KMS-11 (cell line): ENCODE measurements at regions not wholly inside any gene's neighbourhood (a gene's known extent, or its start where the extent isn't known, plus 50 kb on each side); places are given as distances from the start of the nearest gene placed in this dataset.

ENCODE experiments used
- H2AFZ ChIP-seq: fragments of 200-600 bp; sonication (generic); 2 replicates; pipeline ENCODE4 v1.6.1; 2016; ENCODE audit warnings: antibody characterized with exemption, mixed run types, low read depth
- H3K27ac ChIP-seq: fragments of 200-600 bp; sonication (generic); 2 replicates; pipeline ENCODE4 v1.6.1; 2016; ENCODE audit warnings: mild to moderate bottlenecking, mixed run types
- H3K27me3 ChIP-seq: fragments of 200-600 bp; sonication (generic); 2 replicates; pipeline ENCODE4 v1.6.1; 2017; ENCODE audit warnings: mild to moderate bottlenecking, low read depth, mixed run types, moderate library complexity; ENCODE audit not compliant: insufficient read depth
- H3K36me3 ChIP-seq: fragments of 200-600 bp; sonication (generic); 2 replicates; pipeline ENCODE4 v1.6.1; 2017; ENCODE audit warnings: mild to moderate bottlenecking, mixed run types; ENCODE audit not compliant: insufficient read depth
- H3K4me1 ChIP-seq: fragments of 200-600 bp; sonication (generic); 2 replicates; pipeline ENCODE4 v1.6.1; 2016; ENCODE audit warnings: mild to moderate bottlenecking, low read depth, mixed run types; ENCODE audit not compliant: poor library complexity, severe bottlenecking
- H3K4me2 ChIP-seq: fragments of 200-600 bp; sonication (generic); 2 replicates; pipeline ENCODE4 v1.7.0; 2016; ENCODE audit warnings: mild to moderate bottlenecking, mixed run types
- H3K4me3 ChIP-seq: fragments of 200-600 bp; sonication (generic); IDR thresholded peaks from 2 replicates; pipeline ENCODE4 v1.6.1; 2017; ENCODE audit warnings: low read depth, low read length, mixed read lengths; ENCODE audit not compliant: insufficient read depth
- H3K79me2 ChIP-seq: fragments of 200-600 bp; sonication (generic); 2 replicates; pipeline ENCODE4 v1.6.1; 2016; ENCODE audit warnings: low read depth, mixed run types; ENCODE audit not compliant: insufficient read depth
- H3K9ac ChIP-seq: fragments of 200-600 bp; sonication (generic); 2 replicates; pipeline ENCODE4 v1.6.1; 2016; ENCODE audit warnings: mild to moderate bottlenecking, mixed run types
- H4K20me1 ChIP-seq: fragments of 200-600 bp; sonication (generic); 2 replicates; pipeline ENCODE4 v1.6.1; 2016; ENCODE audit warnings: mild to moderate bottlenecking, mixed run types; ENCODE audit not compliant: insufficient read depth
- TF ChIP-seq, protein P1 (sequence below): fragments of 200-600 bp; sonication (generic); conservative IDR thresholded peaks from 2 replicates; pipeline ENCODE4 v1.6.1; 2017; ENCODE audit warnings: low read depth, mild to moderate bottlenecking, antibody characterized with exemption, low read length, moderate library complexity, mixed read lengths

DNA sequence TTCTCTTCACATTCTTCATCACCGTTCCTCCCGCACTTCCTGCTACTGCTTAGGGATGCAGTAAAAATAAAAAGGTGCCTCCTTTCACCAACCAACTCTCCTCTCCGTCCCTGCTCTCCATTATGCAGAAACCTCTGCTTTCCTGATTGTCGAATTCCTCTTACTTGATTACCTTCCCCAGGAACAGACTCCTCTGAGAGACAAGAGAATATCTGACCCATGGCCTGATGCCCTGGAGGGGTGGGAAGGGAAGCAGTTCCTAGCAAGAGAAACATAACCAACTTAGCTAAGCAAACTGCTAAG is 80.9 kb downstream of the TRIM29 start:
- Histone ChIP-seq H3K36me3 (no peaks in the 10 kb centered on the region), H3K4me3 (no peak overlapping the region), H3K4me2 (no peak overlapping the region), H3K27me3 (no peaks in the 10 kb centered on the region), H3K4me1 (no peaks in the 10 kb centered on the region), H3K27ac (no peak overlapping the region), H3K9ac (no peak overlapping the region), H3K79me2 (no peaks in the 10 kb centered on the region), H4K20me1 (no peaks in the 10 kb centered on the region), H2AFZ (no peak overlapping the region)
- TF ChIP-seq, protein P1, sequence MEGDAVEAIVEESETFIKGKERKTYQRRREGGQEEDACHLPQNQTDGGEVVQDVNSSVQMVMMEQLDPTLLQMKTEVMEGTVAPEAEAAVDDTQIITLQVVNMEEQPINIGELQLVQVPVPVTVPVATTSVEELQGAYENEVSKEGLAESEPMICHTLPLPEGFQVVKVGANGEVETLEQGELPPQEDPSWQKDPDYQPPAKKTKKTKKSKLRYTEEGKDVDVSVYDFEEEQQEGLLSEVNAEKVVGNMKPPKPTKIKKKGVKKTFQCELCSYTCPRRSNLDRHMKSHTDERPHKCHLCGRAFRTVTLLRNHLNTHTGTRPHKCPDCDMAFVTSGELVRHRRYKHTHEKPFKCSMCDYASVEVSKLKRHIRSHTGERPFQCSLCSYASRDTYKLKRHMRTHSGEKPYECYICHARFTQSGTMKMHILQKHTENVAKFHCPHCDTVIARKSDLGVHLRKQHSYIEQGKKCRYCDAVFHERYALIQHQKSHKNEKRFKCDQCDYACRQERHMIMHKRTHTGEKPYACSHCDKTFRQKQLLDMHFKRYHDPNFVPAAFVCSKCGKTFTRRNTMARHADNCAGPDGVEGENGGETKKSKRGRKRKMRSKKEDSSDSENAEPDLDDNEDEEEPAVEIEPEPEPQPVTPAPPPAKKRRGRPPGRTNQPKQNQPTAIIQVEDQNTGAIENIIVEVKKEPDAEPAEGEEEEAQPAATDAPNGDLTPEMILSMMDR: no peak

- TF ChIP-seq, protein P1: no peak
These were observed 81.4 kb downstream of the TRIM29 start for GRCh38 chr11:120056301-120057027.

GRCh38 chr11:120055646-120056045 is 82.3 kb downstream of the TRIM29 start:
- Histone ChIP-seq H3K4me3 (no peak overlapping the region), H3K27me3 (no peaks in the 10 kb centered on the region), H4K20me1 (no peaks in the 10 kb centered on the region), H3K36me3 (no peaks in the 10 kb centered on the region), H3K4me2 (no peak overlapping the region), H2AFZ (no peak overlapping the region), H3K4me1 (no peaks in the 10 kb centered on the region), H3K9ac (no peak overlapping the region), H3K79me2 (no peaks in the 10 kb centered on the region), H3K27ac (no peak overlapping the region)
- TF ChIP-seq, protein P1: no peak

More at GRCh38 chr11:120056301-120057027, 81.4 kb downstream of the TRIM29 start:
- Histone ChIP-seq H3K4me2 (no peak overlapping the region), H3K4me1 (no peaks in the 10 kb centered on the region), H3K4me3 (no peak overlapping the region), H4K20me1 (no peaks in the 10 kb centered on the region), H3K79me2 (no peaks in the 10 kb centered on the region), H3K9ac (no peak overlapping the region), H2AFZ (no peak overlapping the region), H3K27me3 (no peaks in the 10 kb centered on the region), H3K27ac (no peak overlapping the region), H3K36me3 (no peaks in the 10 kb centered on the region)

GRCh38 chr11:120054753-120055045 is 83.2 kb downstream of the TRIM29 start:
- TF ChIP-seq, protein P1: no peak
- H3K27ac ChIP-seq: no peak overlapping the region
- no peaks in the 10 kb centered on the region for H3K36me3 ChIP-seq
- H3K27me3 ChIP-seq: no peaks in the 10 kb centered on the region
- H3K79me2 ChIP-seq: no peaks in the 10 kb centered on the region
- no peak overlapping the region for H3K4me3 ChIP-seq
- H2AFZ ChIP-seq: no peak overlapping the region
- no peak overlapping the region for H3K4me2 ChIP-seq
- H4K20me1 ChIP-seq: no peaks in the 10 kb centered on the region
- no peaks in the 10 kb centered on the region for H3K4me1 ChIP-seq
- no peak overlapping the region for H3K9ac ChIP-seq
